BLaER1 treated with 17β-estradiol and CSF1 and Interleukin-3, amounts not matched to agents 10 nM and 100 nM (cell line): ENCODE measurements at regions not wholly inside any gene's neighbourhood (a gene's known extent, or its start where the extent isn't known, plus 50 kb on each side); places are given as distances from the start of the nearest gene placed in this dataset.

Experiments
- H3K27ac ChIP-seq, 11 experiments: shearing (Covaris generic); formaldehyde crosslinking; 2 replicates each; pipeline ENCODE4 v1.8.1; 2022
- H3K27me3 ChIP-seq, 11 experiments: shearing (Covaris generic); formaldehyde crosslinking; 2 replicates each; pipeline ENCODE4 v1.8.1; 2022
- H3K36me3 ChIP-seq, 11 experiments: shearing (Covaris generic); formaldehyde crosslinking; 2 replicates each; pipeline ENCODE4 v1.8.1; 2022
- H3K4me1 ChIP-seq, 10 experiments: shearing (Covaris generic); formaldehyde crosslinking; 2 replicates each; pipeline ENCODE4 v1.8.1; 2022
- H3K4me2 ChIP-seq, 11 experiments: shearing (Covaris generic); formaldehyde crosslinking; 2 replicates each; pipeline ENCODE4 v1.8.1; 2022
- H3K4me3 ChIP-seq, 10 experiments: shearing (Covaris generic); formaldehyde crosslinking; 2 replicates each; pipeline ENCODE4 v1.8.1; 2022
- H3K9ac ChIP-seq, 11 experiments: shearing (Covaris generic); formaldehyde crosslinking; 2 replicates each; pipeline ENCODE4 v1.8.1; 2022
- H3K9me3 ChIP-seq, 11 experiments: shearing (Covaris generic); formaldehyde crosslinking; replicated peaks in 1 of 11; 2 replicates each; pipeline ENCODE4 v1.8.1; 2022
- H4K20me1 ChIP-seq, 11 experiments: shearing (Covaris generic); formaldehyde crosslinking; 2 replicates each; pipeline ENCODE4 v1.8.1; 2022
- Cebpa-rat ChIP-seq, 11 experiments: shearing (Covaris generic); IDR thresholded peaks; 2 replicates each; pipeline ENCODE4 v1.8.1; 2022

GRCh38 chr11:69942333-69942820, 123.2 kb upstream of the FGF3 start:
- Histone ChIP-seq H3K4me3 (no peak overlapping the region), H3K4me2 (no peak overlapping the region), H3K9me3 (no peaks in the 10 kb centered on the region), H3K36me3 (no peaks in the 10 kb centered on the region), H4K20me1 (no peaks in the 10 kb centered on the region), H3K27me3 (no peaks in the 10 kb centered on the region), H3K27ac (no peak overlapping the region), H3K4me1 (peaks cover 0 to 35% (median 11%) of the 10 kb centered on the region in 10 experiments; a peak in 13 of 20 replicates), H3K9ac (no peak overlapping the region)
- no peak for TF ChIP-seq Cebpa-rat (IDR thresholded peaks at IDR 0.05)

DNA sequence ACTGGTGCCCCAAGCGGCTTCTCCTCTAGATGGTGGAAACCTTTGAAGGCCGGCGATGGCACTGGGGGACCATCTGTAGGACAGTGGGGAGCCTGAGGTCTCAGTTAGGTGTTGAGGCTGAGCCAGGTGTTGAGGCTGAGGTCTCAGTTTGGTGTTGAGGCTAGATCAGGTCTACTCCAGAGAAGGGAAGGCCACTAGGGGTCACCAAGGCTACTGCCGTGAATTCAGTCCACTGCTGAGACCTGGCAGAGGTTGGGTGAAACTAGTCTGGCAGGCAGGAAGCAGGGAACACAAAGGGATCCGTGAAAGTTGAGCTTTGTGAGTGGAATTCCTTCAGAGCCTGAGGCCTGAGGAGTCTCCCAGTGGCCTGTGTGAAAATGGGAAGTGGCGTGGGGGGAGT, 123.8 kb upstream of the FGF3 start:
- no peak for TF ChIP-seq Cebpa-rat (IDR thresholded peaks at IDR 0.05)
- no peaks in the 10 kb centered on the region for H4K20me1 ChIP-seq
- peaks cover 0 to 41% (median 17%) of the 10 kb centered on the region in 10 experiments; a peak in 16 of 20 replicates for H3K4me1 ChIP-seq
- no peaks in the 10 kb centered on the region for H3K36me3 ChIP-seq
- H3K27ac ChIP-seq = peak overlapping the region in 1 of 11 experiments; percentile 30; a peak in 1 of 22 replicates
- no peaks in the 10 kb centered on the region for H3K27me3 ChIP-seq
- H3K4me2 ChIP-seq = peak overlapping the region in 9 of 11 experiments; percentile 13 to 68 (median 60); a peak in 14 of 22 replicates
- no peak overlapping the region for H3K4me3 ChIP-seq
- peak overlapping the region in 2 of 11 experiments; percentile 25 to 56; a peak in 2 of 22 replicates for H3K9ac ChIP-seq
- H3K9me3 ChIP-seq = no peaks in the 10 kb centered on the region

DNA sequence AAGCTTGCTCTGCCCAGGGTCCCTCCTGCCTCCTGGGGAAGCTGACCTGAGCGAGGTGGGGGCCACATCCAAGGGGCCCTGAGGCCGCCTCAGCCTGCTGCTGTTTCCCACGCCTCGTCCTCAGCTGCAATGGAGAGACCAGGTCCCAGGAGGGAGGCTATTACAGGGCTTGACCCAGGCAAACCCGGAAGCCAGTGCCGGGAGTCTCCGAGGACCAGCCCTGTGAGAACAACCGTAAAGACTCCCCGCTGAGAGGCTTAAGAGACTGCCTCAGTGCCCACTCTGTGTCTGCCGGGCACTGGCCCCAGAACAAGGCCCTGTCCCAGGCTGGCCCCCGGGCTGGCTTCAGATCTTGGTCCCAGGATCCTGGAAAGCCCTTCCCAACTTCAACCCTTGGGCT, 124.3 kb upstream of the FGF3 start:
- Histone ChIP-seq H3K36me3 (no peaks in the 10 kb centered on the region), H4K20me1 (no peaks in the 10 kb centered on the region), H3K4me1 (peaks cover 0 to 45% (median 21%) of the 10 kb centered on the region in 10 experiments; a peak in 16 of 20 replicates), H3K27me3 (no peaks in the 10 kb centered on the region), H3K4me2 (peak overlapping the region in 9 of 11 experiments; percentile 13 to 68 (median 60); a peak in 17 of 22 replicates), H3K9me3 (no peaks in the 10 kb centered on the region), H3K27ac (peak overlapping the region in 2 of 11 experiments; percentile 30; a peak in 3 of 22 replicates), H3K4me3 (no peak overlapping the region), H3K9ac (peak overlapping the region in 3 of 11 experiments; percentile 12 to 56 (median 25); a peak in 4 of 22 replicates)
- no peak for TF ChIP-seq Cebpa-rat (IDR thresholded peaks at IDR 0.05)

DNA sequence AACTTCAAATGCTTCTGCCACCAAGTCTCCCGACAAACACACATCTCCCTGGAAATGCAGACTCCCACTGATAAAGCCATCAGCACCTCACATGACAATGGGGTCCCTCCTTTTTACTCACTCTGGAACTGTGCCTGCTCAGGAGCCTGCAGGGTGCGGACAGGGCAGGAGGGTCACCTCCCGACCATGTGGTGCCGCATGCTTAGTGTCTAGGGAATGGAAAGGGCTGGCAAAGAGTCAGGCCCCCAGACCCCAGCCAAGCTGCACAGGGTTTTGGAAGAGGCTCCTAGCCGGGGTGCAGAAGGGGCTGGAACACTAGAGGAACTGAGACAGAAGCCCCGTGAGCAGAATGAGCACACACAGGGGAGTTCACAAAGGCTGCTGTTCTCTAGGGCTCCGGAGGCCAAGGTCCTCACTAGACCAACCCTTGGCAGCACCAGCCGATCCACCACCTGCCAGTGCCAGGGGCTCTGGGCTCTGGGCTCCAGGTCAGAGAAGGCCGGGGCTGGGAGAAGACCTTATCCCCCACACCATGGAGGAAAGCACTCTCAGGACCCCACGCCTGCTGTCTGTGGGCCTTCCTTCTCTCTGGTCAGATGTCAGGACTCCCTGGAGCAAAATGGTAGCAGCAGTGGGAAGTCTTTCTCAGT, 125.1 kb upstream of the FGF3 start:
- Histone ChIP-seq H3K36me3 (no peaks in the 10 kb centered on the region), H3K4me1 (peaks cover 0 to 50% (median 26%) of the 10 kb centered on the region in 10 experiments; a peak in 16 of 20 replicates), H4K20me1 (no peaks in the 10 kb centered on the region), H3K9me3 (no peaks in the 10 kb centered on the region), H3K27ac (no peak overlapping the region), H3K9ac (no peak overlapping the region), H3K4me2 (peak overlapping the region in 7 of 11 experiments; percentile 45 to 68 (median 60); a peak in 12 of 22 replicates), H3K4me3 (no peak overlapping the region), H3K27me3 (no peaks in the 10 kb centered on the region)
- TF ChIP-seq Cebpa-rat (IDR thresholded peaks at IDR 0.05) = no peak

DNA sequence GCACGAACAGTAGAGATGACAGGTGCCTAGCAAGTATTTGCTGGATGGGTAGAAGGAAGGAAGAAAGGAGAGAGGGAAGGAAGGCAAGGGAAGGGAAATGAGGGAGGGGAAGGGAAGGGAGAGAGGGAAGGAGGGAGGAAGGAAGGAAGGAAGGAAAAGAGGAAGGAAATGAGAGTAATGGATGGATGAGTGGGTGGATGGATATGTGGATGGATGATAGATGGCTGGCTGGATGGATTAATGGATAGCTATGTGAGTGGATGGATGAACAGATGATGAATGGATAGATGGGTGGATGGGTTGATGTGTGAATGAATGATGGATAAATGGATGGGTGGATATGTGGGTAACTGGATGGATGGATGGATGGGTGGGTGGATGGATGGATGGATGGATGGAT, 125.9 kb upstream of the FGF3 start:
- Histone ChIP-seq H3K36me3 (no peaks in the 10 kb centered on the region), H3K9ac (no peak overlapping the region), H3K4me3 (no peak overlapping the region), H3K9me3 (peaks cover 1 to 7% (median 3%) of the 10 kb centered on the region in 11 experiments; a peak in 15 of 22 replicates), H3K27me3 (no peaks in the 10 kb centered on the region), H4K20me1 (no peaks in the 10 kb centered on the region; a peak in 1 of 22 replicates), H3K27ac (no peak overlapping the region), H3K4me1 (peaks cover 0 to 50% (median 26%) of the 10 kb centered on the region in 10 experiments; a peak in 16 of 20 replicates), H3K4me2 (peak overlapping the region in 2 of 11 experiments; percentile 51 to 63; a peak in 1 of 22 replicates)
- no peak for TF ChIP-seq Cebpa-rat (IDR thresholded peaks at IDR 0.05)

GRCh38 chr11:69947059-69947792, 128.0 kb upstream of the FGF3 start:
- Histone ChIP-seq H3K4me2 (peak overlapping the region in 4 of 11 experiments; percentile 11 to 54 (median 19); a peak in 6 of 22 replicates), H3K9me3 (peaks cover 5 to 13% (median 8%) of the 10 kb centered on the region in 11 experiments; a peak in 15 of 22 replicates), H3K27ac (no peak overlapping the region), H3K27me3 (no peaks in the 10 kb centered on the region), H3K4me3 (no peak overlapping the region), H3K4me1 (peaks cover 13 to 50% (median 34%) of the 10 kb centered on the region in 10 experiments), H4K20me1 (no peaks in the 10 kb centered on the region; a peak in 1 of 22 replicates), H3K36me3 (no peaks in the 10 kb centered on the region), H3K9ac (no peak overlapping the region)
- TF ChIP-seq Cebpa-rat (IDR thresholded peaks at IDR 0.05) = no peak

DNA sequence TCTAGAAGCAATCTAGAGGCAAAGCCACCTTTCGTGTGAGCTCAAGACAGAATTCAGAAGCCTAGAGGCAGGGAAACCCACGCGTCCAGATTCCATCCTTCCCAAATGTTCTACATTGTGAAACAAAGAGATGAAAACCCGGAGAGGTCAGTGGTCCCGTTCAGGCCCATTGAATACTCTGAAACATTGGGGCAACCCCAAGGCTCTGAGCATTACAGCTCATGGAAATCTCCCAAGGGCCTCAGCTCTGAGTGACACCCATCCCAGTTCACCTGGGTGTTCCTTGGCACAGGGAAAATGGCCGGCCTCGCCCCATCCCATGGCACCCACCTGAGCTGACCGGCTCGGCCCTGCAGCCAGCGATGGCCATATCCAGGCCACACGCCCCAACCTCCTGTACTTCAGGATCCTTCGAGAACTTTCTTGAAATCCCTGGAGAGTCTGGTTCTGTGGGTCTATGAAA, 128.6 kb upstream of the FGF3 start:
- H3K4me3 ChIP-seq = no peak overlapping the region
- peak overlapping the region in 8 of 11 experiments; percentile 2 to 54 (median 28); a peak in 13 of 22 replicates for H3K4me2 ChIP-seq
- H3K36me3 ChIP-seq = no peaks in the 10 kb centered on the region
- TF ChIP-seq Cebpa-rat (IDR thresholded peaks at IDR 0.05) = no peak
- H3K9ac ChIP-seq = peak overlapping the region in 2 of 11 experiments; percentile 9 to 13; a peak in 2 of 22 replicates
- no peak overlapping the region for H3K27ac ChIP-seq
- peaks cover 5 to 13% (median 8%) of the 10 kb centered on the region in 11 experiments; a peak in 15 of 22 replicates for H3K9me3 ChIP-seq
- no peaks in the 10 kb centered on the region for H3K27me3 ChIP-seq
- peaks cover 13 to 50% (median 34%) of the 10 kb centered on the region in 10 experiments for H3K4me1 ChIP-seq
- H4K20me1 ChIP-seq = no peaks in the 10 kb centered on the region; a peak in 1 of 22 replicates

DNA sequence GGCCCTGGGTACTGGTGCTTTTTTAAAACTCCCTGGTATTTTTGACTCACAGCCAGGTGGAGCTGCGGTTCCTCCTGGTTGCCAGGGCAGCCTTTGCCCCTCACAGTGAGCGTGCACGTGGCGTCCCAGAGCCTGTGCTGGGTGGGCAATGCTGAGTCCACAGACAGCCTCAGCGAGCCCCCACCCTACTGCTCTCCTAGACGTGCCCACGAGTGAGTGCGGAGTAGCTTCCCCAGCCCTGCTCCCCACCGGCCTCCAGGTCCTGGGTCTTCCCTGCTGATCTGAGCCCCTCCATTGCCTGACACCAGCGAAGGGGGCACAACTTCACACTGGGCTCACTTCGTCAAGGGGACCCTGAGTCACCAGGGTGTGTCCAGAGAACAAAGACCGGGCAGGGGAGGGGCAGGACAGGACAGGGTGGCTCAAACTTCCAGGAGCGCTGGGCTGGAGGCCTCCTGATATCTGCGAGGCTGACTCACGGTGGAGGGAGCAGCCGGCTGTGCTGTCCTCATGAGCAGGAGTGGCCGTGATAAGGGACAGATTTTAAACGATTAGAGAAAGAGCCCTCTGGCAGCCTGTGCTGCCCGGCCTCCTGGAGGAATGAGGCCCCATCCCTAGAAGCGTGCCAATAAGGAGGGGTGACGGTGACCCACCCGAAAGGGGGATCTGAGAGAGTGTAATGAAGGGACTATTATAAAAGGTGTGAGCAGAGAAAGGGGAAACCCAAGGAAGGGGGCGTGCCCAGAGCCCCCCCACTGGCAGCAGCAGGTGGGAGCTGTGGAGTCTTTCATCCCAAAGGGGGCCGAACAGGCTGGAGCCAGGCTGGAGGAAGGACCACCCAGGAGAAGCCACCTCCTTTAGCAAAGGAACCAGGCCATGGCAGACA, 129.3 kb upstream of the FGF3 start:
- Histone ChIP-seq H3K27me3 (no peaks in the 10 kb centered on the region), H3K4me2 (peak overlapping the region in 8 of 11 experiments; percentile 2 to 54 (median 28); a peak in 14 of 22 replicates), H3K36me3 (no peaks in the 10 kb centered on the region), H4K20me1 (no peaks in the 10 kb centered on the region; a peak in 1 of 22 replicates), H3K9ac (peak overlapping the region in 2 of 11 experiments; percentile 9 to 13; a peak in 2 of 22 replicates), H3K4me1 (peaks cover 13 to 43% (median 30%) of the 10 kb centered on the region in 10 experiments), H3K9me3 (peaks cover 5 to 13% (median 8%) of the 10 kb centered on the region in 11 experiments; a peak in 15 of 22 replicates), H3K4me3 (no peak overlapping the region), H3K27ac (no peak overlapping the region)
- no peak for TF ChIP-seq Cebpa-rat (IDR thresholded peaks at IDR 0.05)
